ENCODE measurements at regions not wholly inside any gene's neighbourhood (a gene's known extent, or its start where the extent isn't known, plus 50 kb on each side); places are given as distances from the start of the nearest gene placed in this dataset.
"Not testable (repeated sequence)": the region's sequence is repeated elsewhere in the genome, so short reads cannot be mapped to it uniquely, and the experiment has no call there.

DNA sequence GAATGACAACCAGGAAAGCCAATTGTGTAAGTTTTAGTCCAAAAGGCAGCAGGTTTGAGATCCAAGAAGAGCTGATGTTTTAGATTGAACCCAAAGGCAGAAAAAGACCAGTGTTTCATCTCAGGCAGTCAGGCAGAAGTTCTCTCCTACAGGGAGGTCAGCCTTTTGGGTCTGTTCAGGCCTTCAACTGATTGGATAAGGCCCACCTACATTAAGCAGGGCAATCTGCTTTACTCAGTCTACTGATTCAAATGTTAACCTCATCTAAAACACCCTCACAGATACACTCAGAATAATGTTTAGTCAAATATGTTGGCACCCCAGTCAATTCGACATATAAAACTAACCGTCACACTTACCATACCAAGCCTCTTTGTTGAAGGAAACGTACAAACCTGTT is 134.2 kb upstream of the NEIL3 start:
- in situ Hi-C loops (cut with HindIII; ENCODE audit: low sequenced_read_pairs): no loop called here

DNA sequence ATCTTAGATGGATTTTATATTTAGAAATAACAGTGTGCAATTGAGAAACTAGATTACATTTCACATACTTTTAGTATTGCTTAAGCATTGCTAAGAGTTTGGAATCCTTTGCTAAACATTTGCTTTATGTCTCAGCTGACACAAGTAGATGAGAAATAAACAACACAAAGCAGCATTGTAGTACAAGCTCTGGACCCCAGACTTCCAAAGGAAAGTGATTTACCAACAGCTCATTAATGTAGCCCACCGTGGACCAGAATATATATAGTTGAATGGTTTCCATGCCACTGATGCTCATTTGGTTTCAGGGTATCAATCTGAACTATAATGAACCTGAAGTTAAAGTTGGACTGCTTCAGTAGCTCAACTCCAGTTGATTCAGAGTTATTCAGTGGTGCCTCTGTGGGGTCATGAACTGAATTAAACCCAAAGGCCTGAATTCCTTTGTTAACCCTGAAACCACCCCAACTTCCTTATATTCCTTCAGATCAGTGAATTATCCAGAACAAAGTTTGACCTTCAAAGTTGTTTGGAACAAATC is 132.1 kb upstream of the NEIL3 start:
- in situ Hi-C loops (cut with HindIII; ENCODE audit: low sequenced_read_pairs): no loop called here

DNA sequence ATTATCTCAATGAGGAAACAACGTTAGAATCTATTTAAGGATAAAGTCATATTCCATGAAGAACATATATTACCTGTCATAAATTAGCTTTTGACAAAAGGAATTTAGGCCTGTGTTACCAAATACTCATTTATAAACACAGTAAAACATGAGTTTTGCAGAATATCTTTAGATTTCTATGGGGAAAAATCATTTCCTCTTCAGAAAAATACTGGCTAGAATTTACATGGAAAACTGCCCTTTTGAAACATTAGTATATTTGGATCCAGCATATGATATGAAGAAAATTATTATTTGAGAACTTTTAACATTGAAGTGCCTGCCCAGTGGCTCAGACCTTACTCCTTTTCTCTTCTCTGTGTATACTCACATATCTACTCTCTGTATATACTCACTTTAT is 131.4 kb upstream of the NEIL3 start:
- in situ Hi-C loops (cut with HindIII; ENCODE audit: low sequenced_read_pairs): no loop called here

DNA sequence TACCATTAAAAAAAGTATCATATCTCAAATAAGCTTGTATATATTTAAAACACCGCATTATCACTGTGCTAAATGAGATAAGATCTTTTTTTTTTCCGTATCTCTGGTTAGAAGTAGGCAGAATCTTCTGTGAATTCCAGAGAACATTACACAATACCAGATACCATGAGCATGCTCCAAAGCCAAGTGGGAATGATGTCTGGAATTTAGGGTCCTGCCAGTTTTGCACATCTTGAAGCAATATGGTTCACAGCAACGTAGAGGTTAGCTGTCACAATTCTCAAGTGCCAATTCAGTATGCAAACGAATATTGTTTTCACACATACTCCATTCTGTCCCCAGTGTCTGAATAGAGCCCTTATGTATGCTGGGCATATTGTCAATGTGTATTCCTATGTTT is 127.5 kb upstream of the NEIL3 start:
- in situ Hi-C loops (cut with HindIII; ENCODE audit: low sequenced_read_pairs): no loop called here

DNA sequence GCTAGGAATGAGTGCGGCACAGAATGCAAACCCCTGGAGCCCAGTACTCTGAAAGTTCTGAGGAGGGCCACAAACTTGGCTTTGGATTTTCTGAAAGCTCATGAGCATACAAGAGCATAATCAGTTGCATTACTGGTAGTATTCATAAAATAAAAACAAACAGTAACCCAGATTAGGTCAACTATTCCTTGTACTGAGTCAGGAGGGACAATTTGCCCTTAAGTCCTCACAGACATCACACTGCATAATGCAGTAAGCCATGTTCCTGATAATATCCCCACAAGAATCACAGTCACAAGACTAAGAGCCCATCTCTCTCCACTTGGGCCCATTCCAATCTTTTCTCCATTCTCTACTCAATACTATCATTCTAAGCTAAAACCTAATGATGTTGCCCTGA is 126.9 kb upstream of the NEIL3 start:
- in situ Hi-C loops (cut with HindIII; ENCODE audit: low sequenced_read_pairs): no loop called here

DNA sequence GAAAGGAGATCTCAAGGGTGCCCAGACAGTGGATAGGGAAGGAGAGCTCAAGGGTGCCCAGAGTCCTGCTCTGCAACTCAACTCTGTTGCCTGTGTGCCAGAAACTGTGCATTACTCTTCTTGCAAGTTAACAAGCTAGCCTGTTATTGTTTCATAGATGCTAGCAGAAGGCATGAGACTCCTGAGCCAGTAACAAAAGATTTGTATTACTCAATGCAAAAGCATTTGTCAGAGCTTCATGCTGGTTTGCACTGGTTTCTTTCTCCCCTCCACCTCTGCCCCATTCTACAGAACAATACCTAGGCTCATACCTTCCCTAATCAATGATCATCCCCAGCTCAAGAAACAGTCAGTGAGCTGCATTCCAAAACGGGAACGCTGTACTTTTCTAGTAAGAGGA is 124.5 kb upstream of the NEIL3 start:
- in situ Hi-C loops (cut with HindIII; ENCODE audit: low sequenced_read_pairs): no loop called here

DNA sequence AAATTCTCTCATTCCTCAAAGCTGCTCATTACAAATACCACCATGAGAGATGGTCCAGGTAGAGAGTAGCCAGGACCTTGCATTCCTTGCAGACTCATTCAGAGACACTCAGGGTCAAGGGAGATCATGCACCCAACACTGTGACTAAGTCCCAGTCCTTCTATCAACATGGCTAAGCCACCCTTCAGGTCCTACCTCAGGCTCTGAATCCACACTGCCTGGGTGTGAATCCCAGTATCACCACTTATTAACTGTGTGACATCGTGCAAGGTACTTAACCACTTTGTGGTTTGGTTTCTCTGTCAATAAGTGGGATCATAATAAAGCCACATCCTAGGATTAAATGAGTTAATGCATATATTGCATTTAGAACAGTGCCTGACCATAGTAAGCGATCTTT is 124.1 kb upstream of the NEIL3 start:
- in situ Hi-C loops (cut with HindIII; ENCODE audit: low sequenced_read_pairs): no loop called here

DNA sequence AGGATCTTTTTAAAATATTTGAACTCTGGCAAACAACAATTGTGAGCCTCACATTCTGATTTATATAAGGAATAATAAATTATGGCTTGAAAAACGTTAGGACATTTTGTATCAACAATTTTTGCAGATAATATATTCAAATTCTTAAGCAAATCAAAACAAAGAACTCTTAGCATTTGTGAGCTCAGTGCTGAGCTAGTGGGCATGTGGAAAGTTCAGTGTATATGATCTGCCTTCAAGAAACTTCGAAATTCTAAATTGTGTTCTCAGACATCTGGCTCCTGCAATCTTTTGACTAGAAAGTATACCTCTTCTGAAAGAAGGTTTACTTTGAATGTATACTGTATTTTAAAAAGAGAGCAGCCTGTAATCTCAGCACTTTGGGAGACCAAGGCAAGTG is 122.3 kb upstream of the NEIL3 start:
- in situ Hi-C loops (cut with HindIII; ENCODE audit: low sequenced_read_pairs): no loop called here

DNA sequence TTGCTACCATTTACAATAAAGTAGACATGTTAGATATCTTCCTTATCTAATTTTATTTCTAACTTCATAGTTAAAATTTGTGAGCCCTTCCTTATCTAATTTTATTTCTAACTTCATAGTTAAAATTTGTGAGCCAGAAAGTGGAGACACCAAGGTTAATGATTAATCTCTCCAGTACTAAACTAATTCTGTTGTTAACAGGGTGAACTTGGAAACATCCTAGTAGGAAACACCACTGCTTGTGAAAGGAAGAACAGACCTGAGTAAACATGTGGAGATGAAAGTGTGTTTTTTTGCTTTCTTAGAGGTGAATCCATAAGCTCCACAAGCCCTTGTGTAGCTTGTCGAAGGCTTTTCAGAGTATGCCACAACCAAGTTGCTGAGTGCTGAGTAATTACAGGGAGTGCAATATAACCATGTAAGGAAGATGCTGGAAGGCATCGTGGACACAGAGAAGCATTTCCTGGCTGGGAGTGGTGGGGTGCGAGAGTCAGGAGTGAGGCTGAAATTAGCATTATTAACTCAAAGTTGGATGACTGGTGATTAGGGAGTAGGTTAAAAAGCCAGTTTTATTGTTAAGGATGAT is 118.6 kb upstream of the NEIL3 start:
- in situ Hi-C loops (cut with HindIII; ENCODE audit: low sequenced_read_pairs): no loop called here

DNA sequence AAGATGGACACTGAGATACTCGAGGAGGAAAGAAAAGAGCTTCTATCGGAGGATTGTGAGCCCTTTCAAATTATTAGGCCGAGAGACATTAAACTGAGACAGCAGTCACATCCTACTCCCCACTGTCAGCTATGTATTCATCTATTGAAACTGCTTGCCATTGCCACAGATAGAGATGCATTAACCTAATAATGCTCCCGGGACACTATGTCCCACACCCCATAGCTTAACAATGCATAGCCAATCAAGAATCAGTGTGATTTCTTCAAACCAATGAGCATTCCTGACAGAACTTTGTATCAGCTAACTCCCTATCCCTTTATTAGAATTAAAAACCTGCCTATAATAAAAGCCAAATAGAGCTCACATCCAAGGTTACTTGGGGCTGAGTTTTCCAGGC is 118.1 kb upstream of the NEIL3 start:
- in situ Hi-C loops (cut with HindIII; ENCODE audit: low sequenced_read_pairs): no loop called here

DNA sequence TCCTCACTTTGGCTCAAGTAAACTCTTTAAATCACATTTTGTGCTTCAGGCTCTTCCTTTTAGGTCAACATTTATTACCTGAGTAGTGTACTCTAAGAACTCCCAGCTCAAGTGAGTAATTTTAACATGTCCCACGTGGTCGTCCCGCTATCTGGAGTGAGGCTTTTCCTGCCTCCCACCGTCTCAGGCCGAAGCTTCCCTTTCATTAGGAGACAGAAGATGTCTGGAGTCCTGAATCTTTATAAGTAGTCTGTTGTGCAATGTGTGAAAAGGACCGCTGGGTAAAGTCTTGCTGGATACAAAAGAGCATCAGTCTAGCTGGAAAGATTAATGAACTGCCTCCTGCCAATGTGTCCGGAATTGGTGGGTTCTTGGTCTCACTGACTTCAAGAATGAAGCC is 117.7 kb upstream of the NEIL3 start:
- in situ Hi-C loops (cut with HindIII; ENCODE audit: low sequenced_read_pairs): no loop called here

DNA sequence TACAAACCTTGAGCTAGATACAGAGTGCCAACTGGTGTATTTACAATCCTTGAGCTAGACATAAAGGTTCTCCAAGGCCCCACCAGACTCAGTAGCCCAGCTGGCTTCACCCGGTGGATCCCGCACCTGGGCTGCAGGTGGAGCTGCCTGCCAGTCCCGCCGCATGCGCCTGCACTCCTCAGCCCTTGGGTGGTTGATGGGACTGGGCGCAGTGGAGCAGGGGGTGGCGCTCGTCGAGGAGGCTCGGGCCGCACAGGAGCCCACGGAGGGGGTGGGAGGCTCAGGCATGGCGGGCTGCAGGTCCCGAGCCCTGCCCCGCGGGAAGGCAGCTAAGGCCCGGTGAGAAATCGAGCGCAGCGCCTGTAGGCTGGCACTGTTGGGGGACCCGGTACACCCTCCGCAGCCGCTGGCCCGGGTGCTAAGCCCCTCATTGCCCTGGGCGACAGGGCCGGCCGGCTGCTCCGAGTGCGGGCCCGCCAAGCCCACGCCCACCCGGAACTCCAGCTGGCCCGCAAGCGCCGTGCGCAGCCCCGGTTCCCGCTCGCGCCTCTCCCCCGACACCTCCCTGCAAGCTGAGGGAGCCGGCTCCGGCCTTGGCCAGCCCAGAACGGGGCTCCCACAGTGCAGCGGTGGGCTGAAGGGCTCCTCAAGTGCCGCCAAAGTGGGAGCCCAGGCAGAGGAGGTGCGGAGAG is 116.5 kb upstream of the NEIL3 start:
- in situ Hi-C loops (cut with HindIII; ENCODE audit: low sequenced_read_pairs): not testable (repeated sequence)

DNA sequence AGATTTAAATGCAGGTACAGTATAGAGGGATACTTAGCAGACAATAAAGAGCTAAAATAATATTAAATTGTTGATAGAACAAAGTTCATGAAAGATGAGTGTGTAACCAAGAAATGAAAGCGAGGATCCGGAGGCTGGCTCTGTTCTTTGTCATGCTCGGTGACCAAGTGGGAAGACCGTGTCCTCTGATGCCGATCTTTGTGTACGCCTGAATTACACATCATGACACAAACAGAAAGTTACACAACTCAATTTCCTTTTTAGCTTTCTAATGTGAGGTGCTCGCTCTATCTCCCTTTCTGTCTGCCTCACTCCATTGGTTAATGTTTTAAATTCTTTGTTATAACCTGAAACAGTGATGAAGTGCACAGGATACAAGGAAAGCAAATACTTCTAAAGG is 114.8 kb upstream of the NEIL3 start:
- in situ Hi-C loops (cut with HindIII; ENCODE audit: low sequenced_read_pairs): no loop called here

DNA sequence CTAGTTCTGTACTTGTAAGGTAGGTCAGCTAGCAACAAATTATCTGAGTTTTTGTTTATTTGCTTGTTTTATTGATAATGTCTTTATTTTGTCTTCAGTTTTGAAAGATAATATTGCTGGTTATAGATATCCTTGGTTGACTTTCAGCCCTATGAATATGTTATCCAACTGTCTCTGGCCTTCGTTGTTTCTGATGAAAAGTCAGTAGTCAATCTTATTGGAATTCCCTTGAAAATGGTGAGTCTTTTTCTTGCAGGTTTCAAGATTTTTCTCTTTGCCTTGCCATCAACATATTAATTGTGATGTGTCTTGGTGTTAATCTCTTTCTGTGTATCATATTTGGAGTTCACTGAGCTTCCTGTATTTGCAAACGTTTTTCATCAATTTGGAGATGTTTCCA is 113.1 kb upstream of the NEIL3 start:
- in situ Hi-C loops (cut with HindIII; ENCODE audit: low sequenced_read_pairs): no loop called here

DNA sequence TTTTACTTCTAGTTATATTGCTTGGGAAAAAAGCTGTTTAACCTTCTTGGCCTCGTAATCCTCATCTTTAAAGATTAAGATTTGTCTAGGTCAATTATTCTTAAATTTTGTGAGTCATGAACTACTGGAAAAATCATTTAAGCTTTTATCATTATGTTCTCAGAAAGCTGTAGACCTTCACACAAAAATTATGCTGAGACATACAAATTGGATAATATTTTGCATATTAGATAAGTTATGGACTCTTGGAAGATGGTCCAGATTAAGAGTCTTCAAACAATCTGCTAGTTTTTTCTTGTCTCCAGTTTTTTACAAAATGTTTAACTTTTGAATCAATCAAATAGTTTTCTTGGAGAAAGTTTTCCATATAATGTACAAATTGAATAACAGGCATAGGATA is 108.1 kb upstream of the NEIL3 start:
- in situ Hi-C loops (cut with HindIII; ENCODE audit: low sequenced_read_pairs): no loop called here

DNA sequence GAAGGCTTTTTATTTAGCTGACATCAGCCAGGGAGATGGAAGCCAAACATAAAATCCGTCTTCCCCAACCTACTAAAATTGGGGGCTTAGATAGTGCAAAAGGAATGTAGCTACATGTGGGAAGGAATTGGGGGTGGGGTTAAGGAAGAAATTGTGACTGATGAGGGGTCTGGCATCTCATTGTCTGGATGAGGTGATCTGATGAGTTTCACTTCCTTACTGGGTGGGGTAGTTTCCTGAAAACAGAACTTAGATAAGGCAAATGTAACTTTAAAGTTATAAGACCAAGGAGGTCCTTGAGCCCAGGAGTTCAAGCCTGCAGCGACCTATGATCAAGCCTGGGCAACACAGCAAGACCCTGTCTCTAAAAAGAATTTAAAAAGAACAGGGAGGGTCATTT is 105.5 kb upstream of the NEIL3 start:
- in situ Hi-C loops (cut with HindIII; ENCODE audit: low sequenced_read_pairs): no loop called here

DNA sequence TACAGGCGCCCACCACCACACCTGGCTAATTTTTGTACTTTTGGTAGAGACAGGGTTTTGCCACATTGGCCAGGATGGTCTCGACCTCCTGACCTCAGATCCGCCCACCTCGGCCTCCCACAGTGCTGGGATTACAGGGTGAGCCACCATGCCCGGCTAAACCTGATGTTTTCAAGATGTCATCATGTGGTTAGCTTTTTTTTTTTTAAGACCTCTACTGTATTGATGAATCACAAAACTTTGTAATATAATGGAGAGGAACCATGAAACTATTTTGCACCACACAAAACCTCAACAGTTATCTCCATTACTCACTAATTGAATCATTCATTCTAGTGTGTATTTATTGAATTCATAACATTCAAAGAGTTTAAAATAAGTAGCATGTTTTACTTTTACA is 94.7 kb upstream of the NEIL3 start:
- in situ Hi-C loops (cut with HindIII; ENCODE audit: low sequenced_read_pairs): no loop called here

DNA sequence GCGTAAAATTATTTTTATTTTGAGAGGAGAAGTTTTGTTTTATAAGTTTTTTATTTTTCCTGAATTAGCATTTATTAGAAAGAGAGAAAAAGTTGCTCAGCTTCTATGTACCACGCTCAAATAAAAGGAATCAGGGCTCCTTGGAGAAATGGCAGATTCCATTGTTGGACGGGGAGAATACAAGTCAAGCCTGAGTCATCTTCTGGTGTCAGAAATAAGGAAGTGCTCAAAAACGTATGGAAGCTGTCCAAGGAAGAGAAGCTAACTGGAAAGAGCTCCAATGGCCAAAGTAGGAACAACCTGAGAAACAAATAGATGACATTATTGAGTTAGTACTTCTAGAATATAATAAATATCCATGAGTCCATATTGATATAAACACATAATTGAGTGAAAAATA is 89.3 kb upstream of the NEIL3 start:
- in situ Hi-C loops (cut with HindIII; ENCODE audit: low sequenced_read_pairs): no loop called here

DNA sequence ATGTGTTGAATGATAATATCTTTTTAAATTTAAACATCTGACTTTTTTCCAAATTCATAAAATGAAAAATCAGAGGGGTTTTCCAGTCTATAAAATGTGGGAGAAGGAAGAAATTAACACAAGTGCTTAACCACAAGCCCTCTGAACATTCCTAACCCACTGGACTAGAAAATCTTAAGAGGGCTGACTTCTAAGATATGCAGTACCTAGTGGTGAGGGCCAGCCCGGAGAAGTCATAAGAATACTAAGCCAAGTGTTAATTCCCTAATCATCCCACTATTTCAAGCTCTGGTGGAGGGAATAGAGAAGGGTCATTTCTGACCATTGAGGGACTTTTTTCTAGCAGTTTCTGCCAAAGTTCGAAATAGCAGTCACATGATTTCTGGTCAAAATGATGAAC is 86.9 kb upstream of the NEIL3 start:
- in situ Hi-C loops (cut with HindIII; ENCODE audit: low sequenced_read_pairs): no loop called here

DNA sequence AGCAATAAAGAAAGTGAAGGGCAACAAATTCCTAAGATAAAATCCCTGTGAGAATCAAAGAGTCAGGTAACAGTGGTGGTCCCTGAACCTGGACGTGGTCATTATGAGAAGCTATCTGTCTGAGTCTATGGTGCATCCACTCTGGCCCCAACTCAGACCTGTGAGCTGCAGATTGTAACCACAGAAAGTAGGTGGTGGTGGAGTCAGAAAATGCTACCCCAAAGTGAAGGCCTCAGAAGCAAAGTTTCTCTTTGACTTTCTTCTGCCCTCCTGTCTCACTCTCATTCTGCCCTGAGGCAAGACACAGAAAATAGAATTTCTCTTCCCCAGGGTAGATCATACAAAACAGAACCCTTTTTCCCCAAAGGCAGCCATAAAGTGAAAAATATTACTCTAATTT is 84.1 kb upstream of the NEIL3 start:
- in situ Hi-C loops (cut with HindIII; ENCODE audit: low sequenced_read_pairs): no loop called here

DNA sequence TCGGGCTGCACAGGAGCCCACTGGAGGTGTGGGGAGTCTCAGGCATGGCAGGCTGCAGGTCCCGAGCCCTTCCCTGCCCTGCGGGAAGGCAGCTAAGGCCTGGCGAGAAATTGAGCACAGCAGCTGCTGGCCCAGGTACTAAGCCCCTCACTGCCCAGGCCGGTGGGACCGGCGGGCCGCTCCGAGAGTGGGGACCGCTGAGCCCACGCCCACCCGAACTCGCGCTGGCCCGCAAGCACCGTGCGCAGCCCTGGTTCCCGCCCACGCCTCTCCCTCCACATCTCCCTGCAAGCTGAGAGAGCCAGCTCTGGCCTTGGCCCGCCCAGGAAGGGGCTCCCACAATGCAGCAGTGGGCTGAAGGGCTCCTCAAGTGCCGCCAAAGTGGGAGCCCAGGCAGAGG is 82.0 kb upstream of the NEIL3 start:
- in situ Hi-C loops (cut with HindIII; ENCODE audit: low sequenced_read_pairs): no loop called here

DNA sequence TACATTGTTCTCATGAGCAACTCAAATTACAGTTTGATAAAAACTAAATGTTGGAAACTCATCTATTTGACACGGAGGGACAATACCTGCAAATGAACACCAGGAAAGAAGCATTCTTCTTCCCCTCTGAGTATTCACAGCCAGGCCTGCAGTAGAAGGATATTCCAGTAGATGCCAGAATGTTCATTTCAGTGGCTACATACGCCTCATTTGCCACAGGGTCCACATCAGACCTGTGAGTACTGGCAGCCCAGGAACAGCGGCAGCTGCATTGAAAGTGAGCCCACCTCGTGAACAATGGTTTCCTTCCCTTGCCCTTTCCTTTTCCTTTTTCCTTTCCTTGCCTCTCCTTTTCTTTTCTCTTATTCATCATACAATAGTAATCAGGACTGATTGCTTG is 81.1 kb upstream of the NEIL3 start:
- in situ Hi-C loops (cut with HindIII; ENCODE audit: low sequenced_read_pairs): no loop called here

DNA sequence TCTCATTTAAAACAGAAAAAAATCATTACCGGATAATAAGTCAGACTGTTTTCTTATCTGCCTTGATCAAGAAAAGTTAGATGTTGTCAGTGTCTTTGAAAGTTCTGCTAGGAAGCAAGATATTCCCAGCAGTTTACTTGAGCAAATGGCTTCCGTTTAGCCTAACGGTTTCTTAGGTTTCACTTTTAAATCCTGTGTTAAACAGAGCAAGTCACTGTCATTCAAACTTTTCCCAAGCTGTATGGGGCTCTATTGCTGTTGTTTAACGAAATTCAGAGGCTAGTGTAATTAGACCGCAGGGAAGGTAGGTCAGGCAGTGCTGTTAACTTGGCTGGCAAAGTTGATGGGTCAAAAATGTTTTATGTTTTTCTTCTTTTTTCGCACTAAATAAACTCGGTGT is 80.3 kb upstream of the NEIL3 start:
- in situ Hi-C loops (cut with HindIII; ENCODE audit: low sequenced_read_pairs): no loop called here

Data from DLD1 (cell line).